Panc1 (cell line): ENCODE measurements at regions not wholly inside any gene's neighbourhood (a gene's known extent, or its start where the extent isn't known, plus 50 kb on each side); places are given as distances from the start of the nearest gene placed in this dataset.

Experiments used
- CTCF ChIP-seq: fragments of 450-650 bp; IDR thresholded peaks from 2 replicates; pipeline ENCODE4 v1.5.1; 2017; ENCODE audit warnings: mild to moderate bottlenecking
- POLR2AphosphoS5 ChIP-seq: IDR thresholded peaks from 2 replicates; pipeline ENCODE4 v1.6.1; 2012; ENCODE audit warnings: mild to moderate bottlenecking, low read depth, low read length, moderate library complexity
- SIN3A ChIP-seq: IDR thresholded peaks from 2 replicates; pipeline ENCODE4 v1.6.1; 2012; ENCODE audit warnings: low read depth, mild to moderate bottlenecking, low read length, moderate library complexity, borderline replicate concordance; ENCODE audit not compliant: insufficient read depth
- TCF7L2 ChIP-seq: IDR thresholded peaks from 2 replicates; pipeline ENCODE4 v1.6.1; 2011; ENCODE audit warnings: mild to moderate bottlenecking, low read depth, low read length, inconsistent platforms

DNA sequence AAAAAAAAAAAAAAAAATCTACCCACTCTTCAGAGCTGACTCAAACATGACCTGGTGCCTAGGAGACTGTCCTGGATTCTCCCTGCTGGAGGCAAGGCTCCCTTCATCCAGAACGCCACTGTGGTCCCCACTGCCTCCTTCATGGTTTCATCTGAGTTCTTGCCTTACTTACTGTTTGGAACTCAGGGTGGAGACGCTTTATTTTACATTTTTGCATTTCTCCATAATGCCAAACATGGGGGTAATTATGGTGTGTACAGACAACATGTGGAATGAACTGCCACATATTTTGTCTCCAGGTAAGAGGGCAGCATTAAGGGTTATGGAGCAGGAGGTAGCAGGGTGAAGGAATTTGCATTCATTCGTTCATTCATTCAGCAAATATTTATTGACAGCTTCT lies 58.1 kb upstream of the KCNK12 start:
- no peak for TF ChIP-seq CTCF
- TF ChIP-seq POLR2AphosphoS5, result no peak
- no peak for TF ChIP-seq SIN3A
- no peak for TF ChIP-seq TCF7L2
